GM18517 (cell line): ENCODE measurements at regions not wholly inside any gene's neighbourhood (a gene's known extent, or its start where the extent isn't known, plus 50 kb on each side); places are given as distances from the start of the nearest gene placed in this dataset.
"Not testable (repeated sequence)": the region's sequence is repeated elsewhere in the genome, so short reads cannot be mapped to it uniquely, and the experiment has no call there.

Experiments used
- ATAC-seq: cut with Tn5 transposase; IDR thresholded peaks from one replicate; pipeline ENCODE4 v1.9.1; 2021; ENCODE audit warnings: mild to moderate bottlenecking, moderate library complexity; ENCODE audit not compliant: unreplicated experiment

- no peak for ATAC-seq
Measured at GRCh38 chr13:108082481-108082880, 132.9 kb downstream of the LIG4 start.

GRCh38 chr13:108077284-108077683 is 138.1 kb downstream of the LIG4 start:
- no peak for ATAC-seq

DNA sequence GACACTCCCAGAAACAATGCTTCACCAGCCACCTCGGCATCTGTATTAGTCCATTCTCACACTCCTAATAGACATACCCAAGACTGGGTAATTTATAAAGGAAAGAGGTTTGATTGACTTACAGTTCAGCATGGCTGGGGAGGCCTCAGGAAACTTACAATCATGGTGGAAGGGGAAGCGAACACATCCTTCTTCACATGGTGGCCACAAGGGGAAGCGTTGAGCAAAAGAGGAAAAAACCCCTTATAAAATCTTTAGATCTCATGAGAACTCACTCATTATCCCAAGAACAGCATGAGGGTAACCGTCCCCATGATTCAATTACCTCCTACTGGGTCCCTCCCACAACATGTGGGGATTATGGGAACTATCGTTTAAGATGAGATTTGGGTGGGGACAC is 140.9 kb downstream of the LIG4 start:
- ATAC-seq: not testable (repeated sequence)

- no peak for ATAC-seq
Measured at GRCh38 chr13:108070925-108071324, 144.4 kb downstream of the LIG4 start.

DNA sequence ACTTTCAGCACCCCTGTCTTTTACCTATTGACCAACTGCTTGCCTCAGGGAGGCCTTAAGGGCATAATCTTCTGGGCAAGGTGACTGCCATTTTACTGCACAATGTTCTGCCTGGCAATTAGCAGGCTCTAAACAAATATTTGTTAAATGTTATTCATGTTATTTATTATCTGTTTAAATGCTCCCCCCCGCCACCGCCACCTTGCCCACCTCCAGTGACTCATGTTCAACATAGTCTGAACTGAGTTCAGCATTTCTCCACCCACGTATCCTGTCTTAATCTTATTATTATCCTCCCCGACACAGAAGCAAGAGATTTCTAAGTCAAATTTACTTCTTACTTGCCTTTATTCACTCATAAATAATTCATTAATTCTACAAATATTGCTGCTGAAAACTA is 144.8 kb downstream of the LIG4 start:
- no peak for ATAC-seq

DNA sequence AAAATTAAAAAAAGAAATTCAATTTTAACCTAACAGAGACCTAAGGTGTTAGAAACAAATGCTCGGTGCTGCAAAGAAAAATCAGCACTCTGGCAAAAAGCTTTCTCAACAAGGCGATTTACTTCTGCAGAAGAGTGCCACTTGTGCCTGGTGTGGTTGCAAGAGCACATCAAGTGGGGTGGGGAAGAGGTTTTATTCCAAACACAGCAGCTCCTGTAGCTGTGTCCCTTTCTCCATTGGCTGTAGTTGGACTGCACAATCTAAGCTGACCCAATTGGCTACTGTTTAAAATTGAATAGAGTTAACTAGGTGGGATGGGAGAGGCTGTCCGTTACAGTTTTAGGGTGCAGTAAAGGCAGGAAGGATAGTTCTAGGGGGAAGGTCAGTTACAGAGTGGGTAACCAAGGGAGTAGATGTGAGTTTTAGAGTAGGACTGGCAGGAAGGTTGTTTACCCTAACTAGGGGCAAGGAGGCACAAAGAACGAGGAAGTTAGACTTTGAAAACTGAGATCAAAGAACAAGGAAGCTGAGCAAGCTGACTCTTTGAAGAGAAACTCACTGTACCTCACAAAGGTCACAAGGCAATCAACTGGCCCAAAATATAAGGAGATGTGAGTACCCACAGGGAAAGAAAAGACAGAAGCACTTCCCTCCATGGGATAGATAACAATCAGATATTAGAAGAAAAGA is 145.7 kb downstream of the LIG4 start:
- ATAC-seq: no peak

GRCh38 chr13:108064372-108064771 is 151.0 kb downstream of the LIG4 start:
- not testable (repeated sequence) for ATAC-seq

DNA sequence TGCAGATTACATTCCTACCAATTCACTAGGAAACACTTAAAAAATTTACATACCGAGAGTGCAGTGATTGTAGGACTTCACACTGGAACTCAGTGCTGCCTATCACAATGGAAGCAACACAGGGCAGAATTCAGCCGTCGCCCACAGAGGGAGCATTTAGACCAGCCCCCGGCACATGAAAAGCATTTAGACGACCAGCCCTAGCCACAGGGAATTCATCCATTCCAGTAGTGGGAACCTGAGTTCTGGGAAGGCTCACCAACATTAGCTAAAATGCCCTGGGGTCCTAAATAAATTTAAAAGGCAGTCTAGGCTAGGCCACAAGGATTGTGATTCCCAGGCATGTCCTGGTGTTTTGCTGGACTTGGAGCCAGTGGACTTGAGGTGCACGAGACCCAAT is 155.2 kb downstream of the LIG4 start:
- ATAC-seq: no peak

- ATAC-seq: no peak
Measured at GRCh38 chr13:108056278-108056677, 159.1 kb downstream of the LIG4 start.

DNA sequence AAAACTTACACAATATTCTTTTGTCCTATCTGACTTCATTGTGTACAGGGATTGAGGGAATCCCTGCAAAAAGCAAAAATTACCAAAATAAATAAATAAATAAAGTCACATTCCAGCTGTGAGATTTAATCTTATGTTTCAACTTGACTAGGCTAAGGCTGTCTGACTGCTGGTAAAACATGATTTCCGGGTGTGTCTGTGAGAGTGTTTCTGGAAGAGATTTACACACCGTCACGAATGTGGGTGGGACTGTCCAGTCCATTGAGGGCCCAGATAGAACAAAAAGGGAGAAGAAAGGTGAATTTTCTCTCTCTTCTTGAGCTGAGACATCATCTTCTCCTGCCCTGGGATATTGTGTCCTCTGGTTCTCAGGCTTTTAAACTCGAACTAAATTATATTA is 166.1 kb downstream of the LIG4 start:
- ATAC-seq: no peak

DNA sequence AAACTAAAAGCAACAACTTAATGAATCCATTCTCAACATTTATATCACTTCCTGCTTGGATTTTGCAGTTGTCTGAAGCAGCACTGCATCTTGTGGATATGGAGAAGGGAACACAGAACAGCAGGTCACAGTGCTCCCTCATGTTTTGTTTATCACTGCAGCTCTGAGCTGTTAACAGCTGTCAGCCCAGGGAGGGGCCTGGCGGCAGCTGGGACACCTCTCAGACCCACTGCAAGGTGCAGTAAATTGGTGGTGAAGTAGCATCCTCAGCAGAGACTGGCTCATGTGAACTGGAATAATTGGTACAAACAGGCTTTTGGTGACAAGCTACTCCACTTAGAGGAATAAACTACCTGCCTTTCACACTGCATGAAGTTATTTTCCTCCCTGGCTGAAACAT is 170.4 kb downstream of the LIG4 start:
- ATAC-seq: no peak

DNA sequence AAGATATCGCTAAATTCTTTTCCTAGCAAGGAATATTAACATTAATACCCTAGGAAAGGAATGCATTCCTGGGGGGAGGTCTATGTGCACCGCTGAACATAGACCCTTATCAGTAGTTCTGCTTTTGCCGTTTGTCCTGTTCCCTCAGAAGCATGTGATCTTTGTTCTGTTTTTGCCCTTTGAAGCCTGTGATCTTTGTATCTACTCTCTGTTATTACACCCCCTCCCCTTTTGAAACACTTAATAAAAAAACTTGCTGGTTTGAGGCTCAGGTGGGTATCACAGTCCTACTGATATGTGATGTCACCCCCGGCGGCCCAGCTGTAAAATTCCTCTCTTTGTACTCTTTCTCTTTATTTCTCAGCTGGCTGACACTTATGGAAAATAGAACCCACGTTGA is 172.5 kb downstream of the LIG4 start:
- not testable (repeated sequence) for ATAC-seq

DNA sequence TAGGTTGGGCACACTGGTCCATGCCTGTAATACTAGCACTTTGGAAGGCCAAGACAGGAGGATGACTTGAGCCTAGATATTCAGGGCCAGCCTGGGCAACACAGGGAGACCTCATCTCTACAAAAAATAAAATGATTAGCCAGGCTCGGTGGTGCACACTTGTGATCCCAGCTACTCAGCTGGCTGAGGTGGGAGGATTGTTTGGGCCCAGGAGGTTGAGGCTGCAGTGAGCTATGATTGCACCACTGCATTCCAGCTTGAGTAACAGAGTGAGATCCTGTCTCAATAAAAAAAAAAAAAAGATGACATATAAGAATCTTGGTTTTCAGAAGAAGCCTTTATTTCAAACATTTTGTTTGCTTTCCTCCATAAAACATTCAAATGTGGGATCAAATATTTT is 178.0 kb downstream of the LIG4 start:
- ATAC-seq: no peak

DNA sequence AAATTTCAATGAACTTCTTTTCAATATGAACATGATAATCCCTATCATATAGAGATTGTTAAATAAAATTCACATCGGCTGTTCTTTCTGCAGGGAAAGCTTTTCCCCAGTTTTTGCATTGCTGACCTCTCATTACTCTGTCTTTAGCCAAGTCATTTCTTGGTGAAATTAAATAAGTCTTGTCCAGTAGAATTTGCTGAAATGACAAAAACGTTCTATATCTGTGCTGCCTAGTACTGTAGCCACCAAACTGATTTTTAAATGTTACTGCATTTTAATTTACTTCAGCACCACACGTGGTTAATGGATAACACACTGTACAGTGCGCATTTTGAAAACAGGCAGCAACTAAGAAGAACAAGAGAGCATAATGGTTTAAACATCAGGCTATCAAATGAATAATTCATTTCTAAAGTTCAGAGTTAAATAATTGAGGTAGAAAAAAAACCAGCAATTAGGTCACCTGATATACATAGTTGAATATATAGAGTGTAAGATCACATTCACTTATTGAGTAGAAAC is 178.9 kb downstream of the LIG4 start:
- ATAC-seq: no peak

- no peak for ATAC-seq
Measured at GRCh38 chr13:108034909-108035410, 180.4 kb downstream of the LIG4 start.

GRCh38 chr13:108033800-108034707 is 181.3 kb downstream of the LIG4 start:
- no peak for ATAC-seq

- ATAC-seq: no peak
Measured at GRCh38 chr13:108031865-108032264, 183.5 kb downstream of the LIG4 start.

DNA sequence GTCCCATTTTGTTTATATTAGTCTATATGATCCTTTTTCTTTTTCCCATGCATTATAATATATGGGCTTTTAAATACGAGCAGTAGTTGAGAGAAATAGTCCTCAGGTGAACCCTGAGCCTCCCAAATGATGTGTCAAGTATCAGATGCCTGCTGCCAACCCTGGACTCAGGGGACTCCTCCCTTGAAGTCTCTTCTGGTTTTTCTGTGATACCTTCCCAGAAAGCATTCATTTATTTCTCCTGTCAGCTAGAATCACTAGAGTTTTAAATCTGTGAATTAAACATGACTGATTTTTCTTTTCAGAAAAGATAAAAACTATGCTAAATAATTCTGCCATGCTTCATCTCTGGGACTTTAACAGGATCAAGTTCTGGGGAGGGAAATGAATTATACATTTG is 184.6 kb downstream of the LIG4 start:
- ATAC-seq: no peak

- ATAC-seq: no peak
Measured at GRCh38 chr13:108026680-108027410, 188.5 kb downstream of the LIG4 start.

- ATAC-seq: no peak
Measured at GRCh38 chr13:108020027-108020426, 195.3 kb downstream of the LIG4 start.

- no peak for ATAC-seq
Measured at GRCh38 chr13:108018371-108018870, 196.9 kb downstream of the LIG4 start.
